ENCODE measurements at regions not wholly inside any gene's neighbourhood (a gene's known extent, or its start where the extent isn't known, plus 50 kb on each side); places are given as distances from the start of the nearest gene placed in this dataset.

DNA sequence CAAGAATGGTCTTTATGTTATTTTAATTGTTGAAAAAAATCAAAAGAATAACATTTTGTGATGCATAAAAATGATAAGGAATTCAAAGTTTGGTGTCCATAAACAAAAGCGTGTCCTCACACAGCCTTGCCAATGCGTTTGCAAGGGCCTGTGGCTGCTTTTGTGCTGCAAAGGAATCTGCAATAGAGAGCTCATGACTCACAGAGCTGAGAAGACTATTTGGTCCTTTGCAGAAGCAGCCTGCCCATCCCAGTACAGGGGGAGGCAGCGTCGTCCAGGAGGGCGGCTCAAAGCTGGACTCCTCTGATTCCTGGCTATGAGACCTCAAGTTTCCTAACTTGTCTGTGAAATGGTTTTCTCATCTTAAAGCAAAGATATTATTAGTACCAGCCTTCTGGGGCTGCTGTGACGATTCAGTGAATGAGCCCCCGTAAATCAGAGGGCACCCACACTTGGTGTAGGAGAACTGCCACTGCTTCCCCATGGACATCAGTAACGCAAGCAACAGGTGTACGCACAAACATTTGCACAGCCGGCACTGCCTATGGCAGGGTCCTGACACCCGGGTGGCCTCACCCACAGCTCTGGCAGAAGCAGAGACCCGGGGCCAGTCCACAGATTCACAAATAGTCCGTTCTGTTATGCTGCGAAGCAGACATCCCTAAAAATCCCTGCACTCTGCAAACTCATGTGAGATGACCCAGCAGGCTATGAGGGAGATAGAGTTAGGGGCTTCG, 70.6 kb upstream of the ASAP2 start:
- no peak for DNase-seq

DNA sequence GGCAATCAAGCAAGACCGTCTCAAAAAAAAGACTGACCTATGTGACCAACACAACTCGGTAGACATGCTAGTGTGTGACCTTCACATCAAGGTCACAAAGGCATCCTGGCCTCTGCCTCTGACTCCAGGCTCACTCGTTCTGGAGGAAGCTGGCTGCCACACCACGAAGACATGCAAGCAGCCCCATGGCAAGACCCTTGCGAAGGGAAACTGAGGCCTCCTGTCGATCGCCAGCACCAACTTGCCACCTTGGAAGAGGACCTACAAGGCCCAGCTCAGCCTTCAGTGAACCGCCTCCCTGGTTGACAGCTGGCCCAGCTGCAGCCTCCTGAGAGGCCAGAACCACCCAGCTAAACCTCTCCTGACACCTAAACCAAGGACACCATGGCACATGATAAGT, 79.3 kb upstream of the ASAP2 start:
- no peak for DNase-seq

- DNase-seq: no peak
Observed at GRCh38 chr2:9126540-9126939, 80.1 kb upstream of the ASAP2 start.

- DNase-seq: no peak
Observed at GRCh38 chr2:9124231-9124741, 82.3 kb upstream of the ASAP2 start.

DNA sequence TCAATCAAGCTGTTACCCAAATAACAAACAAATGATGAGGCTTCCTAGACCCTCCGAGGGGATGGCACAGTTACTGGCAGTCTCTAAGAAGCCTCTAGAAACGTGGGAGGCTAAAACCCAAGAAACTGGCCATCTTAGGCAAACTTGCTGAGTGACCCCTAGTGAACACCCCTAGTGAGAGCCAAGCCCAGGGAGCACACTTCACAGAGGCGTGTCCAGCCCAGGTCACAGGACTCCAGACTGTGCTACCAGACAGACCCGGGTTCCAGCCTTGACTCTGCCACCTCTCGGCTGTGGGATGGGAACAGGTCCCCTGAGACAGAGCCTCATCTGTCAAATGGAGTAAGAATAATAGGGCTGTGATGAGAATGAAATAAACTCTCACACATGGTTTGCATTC, 83.5 kb upstream of the ASAP2 start:
- no peak for DNase-seq

GRCh38 chr2:9122367-9122766, 84.2 kb upstream of the ASAP2 start:
- no peak for DNase-seq

DNA sequence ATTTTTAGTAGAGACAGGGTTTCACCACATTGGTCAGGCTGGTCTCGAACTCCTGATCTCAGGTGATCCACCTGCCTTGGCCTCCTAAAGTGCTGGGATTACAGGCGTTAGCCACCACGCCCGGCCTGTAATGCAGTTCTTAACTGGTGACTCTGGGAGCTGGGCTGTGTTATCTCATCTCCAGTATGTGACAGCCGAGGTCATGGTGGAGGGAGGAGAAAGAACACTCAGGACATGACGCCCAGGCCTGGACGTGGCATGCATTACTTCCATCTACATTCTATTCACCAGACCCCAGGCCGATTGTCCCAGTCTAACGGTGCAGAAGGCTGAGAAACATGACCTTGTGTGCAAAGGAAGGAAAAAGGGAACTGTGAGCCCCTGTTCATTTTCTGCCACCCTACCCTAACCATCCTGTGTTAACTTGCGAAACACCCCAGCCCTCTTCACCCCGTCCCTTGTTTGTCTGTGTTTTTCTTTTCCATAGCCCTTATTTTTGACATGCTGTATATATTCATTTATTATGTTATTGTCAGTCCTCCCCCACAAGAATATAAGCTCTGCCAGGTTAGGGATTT, 88.1 kb upstream of the ASAP2 start:
- no peak for DNase-seq

GRCh38 chr2:9115229-9115628, 91.4 kb upstream of the ASAP2 start:
- no peak for DNase-seq

- no peak for DNase-seq
Observed at GRCh38 chr2:9114458-9114857, 92.2 kb upstream of the ASAP2 start.

DNA sequence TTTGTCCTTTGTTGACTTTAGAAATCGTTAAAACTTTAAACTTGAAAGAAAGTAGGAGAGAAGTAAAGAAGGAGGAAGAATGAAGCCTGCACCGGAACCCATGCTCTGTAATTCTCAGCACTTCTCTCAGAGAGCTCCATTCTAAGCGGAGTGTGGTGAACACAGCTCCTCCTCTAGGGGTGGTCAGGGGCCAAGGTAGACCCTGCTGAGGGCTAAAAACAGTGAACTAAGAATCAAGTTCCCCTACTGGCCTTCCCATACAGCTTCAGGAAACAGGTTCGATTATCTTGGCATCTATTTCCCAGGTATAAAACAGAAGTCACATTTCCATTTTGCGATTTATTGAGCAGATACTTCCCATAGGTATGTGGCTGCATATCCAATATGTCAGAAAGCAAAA, 92.7 kb upstream of the ASAP2 start:
- DNase-seq: no peak

GRCh38 chr2:9113262-9113661, 93.3 kb upstream of the ASAP2 start:
- DNase-seq: no peak

DNA sequence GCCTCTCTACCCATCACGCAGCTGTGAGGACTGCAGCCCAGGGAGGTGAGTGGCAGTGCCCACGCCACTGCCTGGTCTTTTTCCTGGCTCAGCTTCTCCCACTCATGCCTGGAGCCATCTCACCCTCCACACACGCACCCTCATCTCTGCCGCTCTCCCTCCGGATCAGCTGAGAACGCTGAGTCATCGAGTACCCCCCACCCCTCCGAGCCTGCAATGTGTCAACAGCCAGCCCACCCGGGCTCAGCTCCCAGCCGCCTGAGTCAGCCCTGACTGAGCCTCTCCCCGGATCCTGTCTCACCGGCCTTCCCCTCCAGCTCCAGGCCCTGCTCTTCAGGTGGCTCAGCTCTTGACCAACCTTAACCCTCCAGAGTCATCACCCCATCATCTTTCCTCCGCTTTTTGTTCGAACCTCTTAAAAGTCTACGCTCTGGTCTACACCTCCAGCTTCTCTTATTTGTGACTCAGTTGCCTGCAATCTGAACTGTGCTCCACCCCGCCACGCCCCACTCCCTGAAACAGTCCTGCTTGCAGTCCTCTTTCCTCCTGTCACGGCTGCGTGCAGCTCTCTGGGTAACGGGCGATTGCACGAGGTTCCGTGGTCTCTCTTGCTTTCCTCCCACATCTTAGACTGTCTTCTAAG, 94.4 kb upstream of the ASAP2 start:
- DNase-seq: no peak

- no peak for DNase-seq
Observed at GRCh38 chr2:9110893-9111569, 95.6 kb upstream of the ASAP2 start.

DNA sequence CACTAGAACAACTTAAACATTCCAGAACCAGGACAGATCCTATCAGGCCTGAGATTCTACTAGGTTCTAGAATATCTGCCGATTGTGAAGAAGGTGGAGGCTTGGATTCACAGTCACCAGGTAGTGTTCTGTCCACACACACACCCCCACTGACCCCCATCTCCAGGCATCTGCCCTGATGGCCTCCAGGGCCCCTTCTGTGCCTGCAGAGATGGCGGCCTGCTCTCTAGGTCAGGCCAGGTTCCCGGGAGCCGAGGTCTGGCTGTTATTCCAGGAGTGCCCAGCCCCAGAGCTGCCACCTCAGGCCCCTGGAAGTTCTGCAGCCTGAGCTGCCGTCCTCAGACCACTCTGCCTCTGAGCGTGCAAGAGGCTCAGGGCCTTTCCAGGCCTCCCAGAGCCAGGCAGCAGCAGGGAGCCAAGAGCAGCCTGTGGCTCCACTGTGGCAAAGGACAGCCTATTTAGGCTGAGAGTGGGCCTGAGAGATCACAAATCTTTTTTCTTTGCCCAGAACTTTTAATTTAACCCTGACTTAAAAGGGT, 96.2 kb upstream of the ASAP2 start:
- DNase-seq: no peak

DNA sequence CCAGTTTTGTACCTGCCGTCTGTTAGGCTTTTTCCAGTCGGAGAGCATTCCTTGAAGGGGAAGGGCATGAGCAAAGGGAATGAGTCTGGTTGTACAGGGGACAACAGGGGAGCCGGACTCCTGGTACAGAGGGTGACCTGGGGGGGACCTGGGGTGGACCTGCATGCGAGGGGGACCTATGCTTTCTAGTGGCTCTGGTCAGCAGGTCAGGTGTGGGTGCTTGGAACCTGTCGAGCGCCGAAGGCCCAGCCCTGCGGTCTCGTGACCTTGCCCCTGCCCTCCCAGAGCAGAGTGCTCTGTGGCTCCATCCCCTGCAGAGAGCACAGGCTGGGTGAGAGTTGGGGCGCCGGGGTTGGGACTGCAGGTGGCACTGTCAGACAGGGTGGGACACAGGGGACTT, 96.7 kb upstream of the ASAP2 start:
- DNase-seq: no peak

- no peak for DNase-seq
Observed at GRCh38 chr2:9108210-9108967, 98.2 kb upstream of the ASAP2 start.

DNA sequence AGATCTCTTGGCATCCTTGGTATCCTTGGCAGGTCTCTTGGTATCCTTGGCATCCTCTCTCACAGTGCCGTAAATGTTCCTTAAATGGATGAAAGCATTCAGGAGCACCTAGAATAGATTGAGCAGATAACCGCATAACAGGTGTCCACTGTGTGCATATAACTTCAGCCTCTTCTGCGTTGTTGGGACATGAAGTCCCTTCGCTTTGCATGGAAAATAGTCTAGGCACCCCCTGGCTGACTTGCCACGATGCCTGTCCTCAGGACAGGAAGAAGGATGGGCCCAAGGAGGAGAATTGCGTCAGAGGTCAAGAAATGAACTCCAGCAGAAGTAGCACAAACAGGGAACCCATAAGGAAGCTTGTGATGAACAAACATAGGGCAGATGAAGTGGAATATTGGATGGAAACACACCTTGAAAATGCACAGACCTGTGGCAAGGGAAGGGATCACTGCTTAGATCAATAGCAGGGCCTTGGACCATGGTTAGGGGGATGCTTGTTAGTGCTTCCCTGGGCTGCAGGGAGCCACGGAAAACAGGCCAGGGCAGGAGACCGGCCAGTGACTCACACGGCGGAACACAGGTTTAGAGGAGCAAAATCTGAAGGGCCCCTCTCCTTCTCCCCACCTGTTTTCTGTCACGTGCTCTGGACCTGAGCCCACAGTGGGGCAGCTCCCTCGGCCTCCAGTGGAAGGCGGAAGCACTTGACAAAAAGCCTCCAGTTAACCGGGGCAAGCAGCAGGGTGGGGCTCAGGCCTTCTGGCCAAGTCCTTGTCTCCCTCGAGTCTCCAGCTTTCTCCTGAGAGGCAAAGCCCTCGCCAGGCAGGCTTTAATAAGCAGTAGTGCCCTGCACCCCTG, 99.2 kb upstream of the ASAP2 start:
- DNase-seq: no peak

DNA sequence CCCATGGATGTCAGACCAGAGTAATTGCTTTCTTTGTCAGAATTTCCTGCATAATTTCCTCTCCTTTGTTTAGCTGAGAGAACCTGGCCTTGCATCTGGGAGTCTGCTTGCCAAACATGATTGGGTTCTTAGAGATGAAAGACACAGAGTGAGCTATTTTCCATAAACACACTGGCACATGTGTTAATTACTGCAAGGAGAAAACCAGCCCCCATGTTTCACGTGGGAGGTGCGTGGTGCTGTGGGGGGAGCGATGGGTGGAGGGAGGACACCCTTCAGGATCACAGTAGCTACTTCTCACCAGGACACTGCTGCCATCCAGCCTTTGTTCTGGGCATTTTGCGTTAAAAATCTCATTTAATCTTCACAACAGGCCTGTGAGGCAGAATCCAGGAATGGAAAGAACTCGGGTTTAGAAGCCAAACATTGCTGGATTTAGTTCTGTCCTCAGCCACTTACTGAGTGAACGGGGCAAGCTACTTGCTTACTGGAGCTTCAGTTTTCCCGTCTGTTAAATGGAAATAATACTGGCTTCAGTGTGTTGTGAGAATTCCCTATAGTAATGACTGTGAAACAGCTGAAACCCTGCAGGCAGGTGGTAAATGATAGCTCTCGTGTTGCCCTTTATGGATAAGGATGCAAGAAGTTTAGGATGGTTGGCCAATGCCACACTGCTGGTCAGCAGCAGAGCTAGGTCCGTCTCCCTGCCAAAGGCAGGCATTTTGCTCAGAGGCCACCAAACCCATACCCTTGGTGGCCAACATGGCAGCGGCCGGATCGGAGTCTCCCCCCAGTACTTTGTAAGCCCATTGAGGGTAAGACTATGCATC, 100.1 kb upstream of the ASAP2 start:
- no peak for DNase-seq

DNA sequence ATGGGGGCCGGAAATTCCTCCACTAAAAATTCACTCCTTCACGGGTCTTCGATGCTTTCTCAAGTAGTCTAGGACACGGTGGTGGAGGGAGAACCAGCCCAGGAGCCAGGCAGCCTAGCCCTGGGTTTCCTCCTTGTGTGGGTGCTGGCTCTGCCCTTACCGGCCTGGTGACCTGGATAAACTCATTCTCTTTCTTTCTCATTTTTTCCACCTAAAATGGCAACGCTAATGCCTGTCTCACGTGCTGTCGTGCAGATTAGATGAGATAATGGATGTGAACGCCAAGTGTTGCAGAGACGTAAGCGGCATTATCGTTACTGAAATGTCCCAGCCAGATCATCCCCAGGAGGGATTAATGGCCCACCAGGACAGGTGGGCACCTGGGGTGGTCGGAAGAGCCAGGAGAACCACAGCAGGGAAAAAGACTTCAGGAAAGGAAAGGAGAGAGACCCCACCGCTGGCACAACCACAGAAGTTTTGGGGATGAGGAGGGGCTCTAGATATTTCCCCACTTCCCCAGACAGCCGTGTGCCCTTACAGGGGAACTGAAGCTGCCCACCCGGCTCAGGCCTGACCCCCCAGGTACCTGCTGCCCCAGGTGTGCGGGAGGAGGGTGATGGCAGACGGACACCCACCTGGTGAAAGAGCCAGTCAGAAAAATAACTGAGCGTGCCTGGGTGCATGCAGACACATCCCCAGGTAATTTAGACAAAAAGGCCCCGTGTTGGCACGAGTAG, 100.8 kb upstream of the ASAP2 start:
- no peak for DNase-seq

- no peak for DNase-seq
Observed at GRCh38 chr2:9103663-9104277, 100.3 kb upstream of the MBOAT2 start.
